ENCODE measurements at regions not wholly inside any gene's neighbourhood (a gene's known extent, or its start where the extent isn't known, plus 50 kb on each side); places are given as distances from the start of the nearest gene placed in this dataset.

DNA sequence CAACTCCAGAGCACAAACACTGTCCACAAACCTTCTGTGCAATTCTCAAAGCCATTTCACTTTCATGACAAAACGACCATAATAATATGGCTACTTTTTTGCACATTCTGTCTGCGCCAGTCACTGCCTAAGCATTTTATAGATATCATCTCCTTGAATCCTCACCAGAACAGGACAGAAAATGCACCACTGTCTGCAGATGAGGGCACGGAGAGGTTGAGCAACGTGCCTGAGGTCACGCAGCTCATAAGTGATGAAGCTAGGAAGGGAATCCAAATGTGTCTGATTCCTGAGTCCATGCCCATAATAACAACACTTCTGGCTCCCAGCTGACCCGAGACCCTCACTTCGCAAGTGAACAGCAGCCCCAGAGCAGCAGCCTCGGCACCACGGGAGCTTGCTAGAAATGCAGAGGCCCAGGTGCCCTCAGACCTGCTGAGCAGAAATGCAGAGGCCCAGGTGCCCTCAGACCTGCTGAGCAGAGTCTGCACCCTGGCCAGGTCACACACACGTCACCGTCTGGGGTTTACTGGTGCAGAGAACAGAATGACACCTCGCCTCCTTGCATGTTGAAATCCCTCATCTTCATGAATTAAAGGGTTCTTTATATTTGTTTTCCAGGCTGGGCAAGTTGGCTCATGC is 265.2 kb downstream of the BMP7 start:
- Histone ChIP-seq H3K18ac (ENCODE audit: low read length) (no peak overlapping the region), H3K9ac (ENCODE audit: low read length) (no peak overlapping the region), H3K14ac (ENCODE audit: low read length) (peak overlapping the region; percentile 28), H3K23ac (ENCODE audit: low read length) (no peak overlapping the region), H3K36me3 (ENCODE audit: control insufficient read depth in 1 of 2, insufficient read depth in 2 of 2, low read length in 2 of 2) (no peaks in the 10 kb centered on the region), H3K4me3 (ENCODE audit: low read depth, low read length) (no peak overlapping the region), H4K12ac (ENCODE audit: low read depth, low read length) (no peak overlapping the region), H3K27me3 (ENCODE audit: insufficient read depth, low read length) (no peaks in the 10 kb centered on the region), H3K4me2 (ENCODE audit: low read length) (no peak overlapping the region), H2BK120ac (ENCODE audit: insufficient read depth, low read length, poor library complexity) (peak overlapping the region; percentile 13), H3K4me1 (ENCODE audit: control insufficient read depth in 1 of 2, insufficient read depth in 2 of 2, low read length in 2 of 2) (peaks cover 18 to 31% of the 10 kb centered on the region in 2 experiments), H3K27ac (ENCODE audit: low read depth, low read length) (no peak overlapping the region), H4K8ac (ENCODE audit: low read depth, low read length) (no peak overlapping the region), H2AK5ac (ENCODE audit: low read length) (no peak overlapping the region), H3K79me1 (ENCODE audit: low read length) (peaks cover 23% of the 10 kb centered on the region), H2BK5ac (ENCODE audit: low read depth, low read length, poor library complexity) (no peak overlapping the region), H2BK12ac (ENCODE audit: low read length) (peak overlapping the region; percentile 5), H3K79me2 (ENCODE audit: control insufficient read depth, insufficient read depth, low read length, poor library complexity) (peaks cover 1% of the 10 kb centered on the region), H2AFZ (ENCODE audit: insufficient read depth, low read length, poor library complexity) (no peak overlapping the region), H3K9me3 (ENCODE audit: insufficient read depth, low read depth, low read length) (peaks cover 6% of the 10 kb centered on the region), H3K4ac (ENCODE audit: low read depth, low read length) (no peak overlapping the region), H4K91ac (ENCODE audit: low read depth, low read length) (peak overlapping the region; percentile 79)
- DNase-seq: peak; percentile 95 to 97
- WGBS (ENCODE audit: extremely low coverage, insufficient coverage, insufficient read length): no CpG with 5 or more reads among the region's 12 CpGs

DNA sequence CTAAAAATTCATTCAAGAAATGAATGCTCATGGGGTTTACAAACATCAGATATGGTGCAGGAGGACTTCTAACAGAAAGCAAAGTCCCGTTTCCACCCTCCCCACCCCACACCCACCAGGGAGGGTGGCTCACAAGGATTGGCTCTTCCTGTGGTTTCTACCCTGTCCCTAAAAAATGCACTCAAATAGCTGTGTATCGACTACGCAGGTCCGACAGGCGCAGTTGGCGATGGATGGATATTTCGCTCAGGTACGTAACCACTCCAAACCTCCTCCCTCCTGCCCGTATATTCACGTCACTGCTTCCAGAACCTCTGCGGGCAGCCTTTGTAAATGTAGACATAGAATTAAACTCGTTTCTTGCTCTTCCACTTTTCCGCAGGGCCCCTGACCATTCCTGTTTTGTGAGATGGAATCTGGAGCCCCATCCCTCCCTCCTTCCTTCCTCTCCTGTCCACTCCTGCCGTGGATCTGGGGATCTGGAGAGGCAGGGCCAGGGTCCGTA is 264.3 kb downstream of the BMP7 start:
- H2AK5ac ChIP-seq (ENCODE audit: low read length): no peak overlapping the region
- WGBS (ENCODE audit: extremely low coverage, insufficient coverage, insufficient read length): no CpG with 5 or more reads among the region's 15 CpGs
- no peak overlapping the region for H3K4ac ChIP-seq (ENCODE audit: low read depth, low read length)
- H3K4me2 ChIP-seq (ENCODE audit: low read length): peak overlapping the region; percentile 21
- H3K14ac ChIP-seq (ENCODE audit: low read length): peak overlapping the region; percentile 76
- H4K8ac ChIP-seq (ENCODE audit: low read depth, low read length): peak overlapping the region; percentile 67
- H3K27me3 ChIP-seq (ENCODE audit: insufficient read depth, low read length): no peaks in the 10 kb centered on the region
- H2BK12ac ChIP-seq (ENCODE audit: low read length): peak overlapping the region; percentile 70
- no peaks in the 10 kb centered on the region for H3K36me3 ChIP-seq (ENCODE audit: control insufficient read depth in 1 of 2, insufficient read depth in 2 of 2, low read length in 2 of 2)
- H4K12ac ChIP-seq (ENCODE audit: low read depth, low read length): no peak overlapping the region
- peaks cover 25% of the 10 kb centered on the region for H3K79me1 ChIP-seq (ENCODE audit: low read length)
- no peak overlapping the region for H3K23ac ChIP-seq (ENCODE audit: low read length)
- H3K9me3 ChIP-seq (ENCODE audit: insufficient read depth, low read depth, low read length): peaks cover 6% of the 10 kb centered on the region
- no peak overlapping the region for H3K9ac ChIP-seq (ENCODE audit: low read length)
- H3K79me2 ChIP-seq (ENCODE audit: control insufficient read depth, insufficient read depth, low read length, poor library complexity): peaks cover 1% of the 10 kb centered on the region
- H2BK5ac ChIP-seq (ENCODE audit: low read depth, low read length, poor library complexity): peak overlapping the region; percentile 68
- H3K27ac ChIP-seq (ENCODE audit: low read depth, low read length): peak overlapping the region; percentile 18
- H2BK120ac ChIP-seq (ENCODE audit: insufficient read depth, low read length, poor library complexity): peak overlapping the region; percentile 67
- peak overlapping the region; percentile 3 for H3K18ac ChIP-seq (ENCODE audit: low read length)
- no peak overlapping the region for H2AFZ ChIP-seq (ENCODE audit: insufficient read depth, low read length, poor library complexity)
- peak overlapping the region; percentile 91 for H4K91ac ChIP-seq (ENCODE audit: low read depth, low read length)
- H3K4me1 ChIP-seq (ENCODE audit: control insufficient read depth in 1 of 2, insufficient read depth in 2 of 2, low read length in 2 of 2): peaks cover 18 to 33% of the 10 kb centered on the region in 2 experiments
- no peak overlapping the region for H3K4me3 ChIP-seq (ENCODE audit: low read depth, low read length)
- DNase-seq: peak; percentile 97 to 98

DNA sequence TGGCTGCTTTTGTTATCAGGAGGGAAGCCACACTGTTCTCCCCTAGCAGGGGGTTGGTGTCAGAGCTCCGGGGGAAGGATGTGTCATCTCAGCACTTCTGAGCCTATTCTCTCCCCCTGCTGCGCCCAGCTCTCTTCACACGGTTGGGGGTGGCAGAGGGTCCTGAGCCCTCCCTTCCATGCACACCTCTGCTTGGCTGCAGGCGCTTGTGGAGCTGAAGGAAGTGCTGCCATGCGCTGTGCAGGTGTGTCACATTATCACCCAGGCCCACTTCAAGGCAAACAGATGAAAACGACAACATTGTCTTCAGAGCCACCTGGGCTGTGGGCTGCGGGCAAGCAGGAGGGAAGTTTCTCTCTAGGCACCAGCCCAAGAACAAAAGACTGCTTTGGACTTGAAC is 263.4 kb downstream of the BMP7 start:
- H3K18ac ChIP-seq (ENCODE audit: low read length): peak overlapping the region; percentile 61
- no CpG with 5 or more reads among the region's 7 CpGs for WGBS (ENCODE audit: extremely low coverage, insufficient coverage, insufficient read length)
- H3K23ac ChIP-seq (ENCODE audit: low read length): no peak overlapping the region

DNA sequence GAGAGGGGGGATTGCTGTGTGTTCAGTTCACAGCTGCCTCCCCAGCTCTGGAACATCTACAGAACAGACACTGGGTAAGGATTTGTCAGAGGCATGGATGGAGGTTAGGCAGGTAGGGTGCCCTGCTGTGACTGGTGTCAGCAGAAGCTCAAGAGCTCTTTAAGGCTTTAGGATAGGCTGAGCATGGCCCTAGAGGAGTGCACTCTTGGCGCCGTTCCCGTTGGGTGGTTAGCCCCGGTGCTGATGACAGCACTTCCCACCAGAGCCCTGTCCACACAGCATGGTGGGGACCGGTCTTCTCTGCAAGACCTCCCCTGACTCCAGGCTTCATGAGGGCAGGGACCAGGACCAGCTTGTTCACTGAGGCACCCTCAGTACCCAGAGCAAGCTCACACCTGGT is 262.0 kb downstream of the BMP7 start:
- WGBS (ENCODE audit: extremely low coverage, insufficient coverage, insufficient read length): no CpG with 5 or more reads among the region's 5 CpGs
- Histone ChIP-seq H3K4me2 (ENCODE audit: low read length) (no peak overlapping the region), H3K79me1 (ENCODE audit: low read length) (peaks cover 34% of the 10 kb centered on the region), H2BK12ac (ENCODE audit: low read length) (peak overlapping the region; percentile 58), H3K9me3 (ENCODE audit: insufficient read depth, low read depth, low read length) (peaks cover 3% of the 10 kb centered on the region), H3K4ac (ENCODE audit: low read depth, low read length) (no peak overlapping the region), H3K4me3 (ENCODE audit: low read depth, low read length) (no peak overlapping the region), H3K4me1 (ENCODE audit: control insufficient read depth in 1 of 2, insufficient read depth in 2 of 2, low read length in 2 of 2) (peaks cover 30 to 43% of the 10 kb centered on the region in 2 experiments), H3K79me2 (ENCODE audit: control insufficient read depth, insufficient read depth, low read length, poor library complexity) (peaks cover 1% of the 10 kb centered on the region), H4K12ac (ENCODE audit: low read depth, low read length) (no peak overlapping the region), H3K27ac (ENCODE audit: low read depth, low read length) (no peak overlapping the region), H2BK5ac (ENCODE audit: low read depth, low read length, poor library complexity) (peak overlapping the region; percentile 31), H3K36me3 (ENCODE audit: control insufficient read depth in 1 of 2, insufficient read depth in 2 of 2, low read length in 2 of 2) (no peaks in the 10 kb centered on the region), H4K91ac (ENCODE audit: low read depth, low read length) (peak overlapping the region; percentile 65), H2AK5ac (ENCODE audit: low read length) (peak overlapping the region; percentile 44), H3K23ac (ENCODE audit: low read length) (no peak overlapping the region), H4K8ac (ENCODE audit: low read depth, low read length) (peak overlapping the region; percentile 43), H2AFZ (ENCODE audit: insufficient read depth, low read length, poor library complexity) (no peak overlapping the region), H3K18ac (ENCODE audit: low read length) (peak overlapping the region; percentile 13), H3K14ac (ENCODE audit: low read length) (no peak overlapping the region), H3K27me3 (ENCODE audit: insufficient read depth, low read length) (no peaks in the 10 kb centered on the region), H3K9ac (ENCODE audit: low read length) (no peak overlapping the region), H2BK120ac (ENCODE audit: insufficient read depth, low read length, poor library complexity) (peak overlapping the region; percentile 34)
- no peak for DNase-seq

More for the DNA sequence above, 263.4 kb downstream of the BMP7 start:
- H2BK120ac ChIP-seq (ENCODE audit: insufficient read depth, low read length, poor library complexity): peak overlapping the region; percentile 67
- peaks cover 1% of the 10 kb centered on the region for H3K79me2 ChIP-seq (ENCODE audit: control insufficient read depth, insufficient read depth, low read length, poor library complexity)
- H2BK12ac ChIP-seq (ENCODE audit: low read length): peak overlapping the region; percentile 70
- H3K4me1 ChIP-seq (ENCODE audit: control insufficient read depth in 1 of 2, insufficient read depth in 2 of 2, low read length in 2 of 2): peaks cover 23 to 36% of the 10 kb centered on the region in 2 experiments
- H2AK5ac ChIP-seq (ENCODE audit: low read length): peak overlapping the region; percentile 96
- H4K8ac ChIP-seq (ENCODE audit: low read depth, low read length): peak overlapping the region; percentile 38
- no peak overlapping the region for H3K9ac ChIP-seq (ENCODE audit: low read length)
- DNase-seq: peak; percentile 43 to 68
- H3K4me3 ChIP-seq (ENCODE audit: low read depth, low read length): no peak overlapping the region
- peak overlapping the region; percentile 27 for H2AFZ ChIP-seq (ENCODE audit: insufficient read depth, low read length, poor library complexity)
- H4K91ac ChIP-seq (ENCODE audit: low read depth, low read length): peak overlapping the region; percentile 91
- peak overlapping the region; percentile 18 for H3K27ac ChIP-seq (ENCODE audit: low read depth, low read length)
- H3K36me3 ChIP-seq (ENCODE audit: control insufficient read depth in 1 of 2, insufficient read depth in 2 of 2, low read length in 2 of 2): no peaks in the 10 kb centered on the region
- H4K12ac ChIP-seq (ENCODE audit: low read depth, low read length): no peak overlapping the region
- peak overlapping the region; percentile 68 for H2BK5ac ChIP-seq (ENCODE audit: low read depth, low read length, poor library complexity)
- H3K79me1 ChIP-seq (ENCODE audit: low read length): peaks cover 30% of the 10 kb centered on the region
- H3K4ac ChIP-seq (ENCODE audit: low read depth, low read length): peak overlapping the region; percentile 30
- H3K4me2 ChIP-seq (ENCODE audit: low read length): no peak overlapping the region
- no peaks in the 10 kb centered on the region for H3K27me3 ChIP-seq (ENCODE audit: insufficient read depth, low read length)
- peaks cover 6% of the 10 kb centered on the region for H3K9me3 ChIP-seq (ENCODE audit: insufficient read depth, low read depth, low read length)
- peak overlapping the region; percentile 76 for H3K14ac ChIP-seq (ENCODE audit: low read length)
